SK-N-SH (cell line): ENCODE measurements at regions not wholly inside any gene's neighbourhood (a gene's known extent, or its start where the extent isn't known, plus 50 kb on each side); places are given as distances from the start of the nearest gene placed in this dataset.

Experiments
- CTCF ChIA-PET: fragments of 300-600, 350-600 bp; formaldehyde crosslinking; extraction: SDS; loops from one replicate; lab custom pipeline; 2021; lab: Yijun Ruan, JAX
- POLR2A ChIA-PET: fragments of 350-600 bp; sonication (Branson Sonifier 250); formaldehyde crosslinking; extraction: SDS; loops from one replicate; lab custom pipeline; 2020; ENCODE audit warnings: antibody characterized with exemption, inconsistent platforms; lab: Yijun Ruan, JAX
- DNase-seq: peaks from one replicate; pipeline ENCODE4 v3.0.0; 2012
- H2AFZ ChIP-seq: fragments of 200-600 bp; sonication (generic); 2 replicates; pipeline ENCODE4 v1.8.1; 2016; ENCODE audit warnings: antibody characterized with exemption, mild to moderate bottlenecking, low read depth
- H3F3A ChIP-seq: fragments of 200-600 bp; sonication (generic); replicated peaks from 2 replicates; pipeline ENCODE3; 2016; ENCODE audit warnings: antibody characterized with exemption, mild to moderate bottlenecking; ENCODE audit not compliant: insufficient read depth
- H3K27ac ChIP-seq, 2 experiments: fragments of 200-500 bp in 1 of 2; fragments of 200-600 bp in 1 of 2; sonication (Bioruptor generic) in 1 of 2; sonication (generic), shearing (Covaris generic) in 1 of 2; 2 replicates each; pipeline versions ENCODE4 v1.5.1 to v1.6.1; 2014 to 2016; ENCODE audit warnings: low read depth in 2 of 2, inconsistent platforms in 1 of 2, low read length in 1 of 2, mild to moderate bottlenecking in 1 of 2, mixed read lengths in 1 of 2
- H3K27me3 ChIP-seq: fragments of 200-600 bp; sonication (generic), shearing (Covaris generic); 2 replicates; pipeline ENCODE4 v1.6.1; 2016; ENCODE audit warnings: mixed run types; ENCODE audit not compliant: insufficient read depth
- H3K36me3 ChIP-seq, 2 experiments: fragments of 200-500 bp in 1 of 2; fragments of 200-600 bp in 1 of 2; sonication (Bioruptor generic) in 1 of 2; sonication (generic) in 1 of 2; replicated peaks in 1 of 2; 2 replicates each; pipeline versions ENCODE3 to v1.5.1; 2014 to 2016; ENCODE audit warnings: low read length in 1 of 2, mild to moderate bottlenecking in 1 of 2; ENCODE audit not compliant: insufficient read depth in 2 of 2, control insufficient read depth in 1 of 2
- H3K4me1 ChIP-seq, 2 experiments: fragments of 200-500 bp in 1 of 2; fragments of 200-600 bp in 1 of 2; sonication (Bioruptor generic) in 1 of 2; sonication (generic), shearing (Covaris generic) in 1 of 2; 2 replicates each; pipeline versions ENCODE4 v1.5.1 to v1.6.1; 2014 to 2016; ENCODE audit warnings: low read depth in 1 of 2, low read length in 1 of 2, mixed run types in 1 of 2; ENCODE audit not compliant: insufficient read depth in 2 of 2, control insufficient read depth in 1 of 2
- H3K4me2 ChIP-seq: fragments of 200-600 bp; sonication (generic), shearing (Covaris generic); 2 replicates; pipeline ENCODE4 v1.6.1; 2017; ENCODE audit warnings: mixed run types
- H3K4me3 ChIP-seq, 2 experiments: fragments of 200-500 bp in 1 of 2; fragments of 200-600 bp in 1 of 2; sonication (Bioruptor generic) in 1 of 2; sonication (generic), shearing (Covaris generic) in 1 of 2; 2 replicates each; pipeline versions ENCODE4 v1.5.1 to v1.8.1; 2014 to 2016; ENCODE audit warnings: low read depth in 2 of 2, inconsistent platforms in 1 of 2, low read length in 1 of 2, mild to moderate bottlenecking in 1 of 2, mixed read lengths in 1 of 2, moderate library complexity in 1 of 2
- H3K79me2 ChIP-seq: fragments of 200-600 bp; sonication (generic); 2 replicates; pipeline ENCODE4 v1.8.1; 2017; ENCODE audit warnings: mild to moderate bottlenecking; ENCODE audit not compliant: insufficient read depth
- H3K9ac ChIP-seq: fragments of 200-600 bp; sonication (generic); 2 replicates; pipeline ENCODE4 v1.6.1; 2017; ENCODE audit warnings: mixed run types
- H3K9me2 ChIP-seq: fragments of 200-600 bp; sonication (generic); 2 replicates; pipeline ENCODE4 v1.6.1; 2017; ENCODE audit warnings: mixed run types
- H3K9me3 ChIP-seq: fragments of 200-600 bp; sonication (generic); 2 replicates; pipeline ENCODE4 v1.6.1; 2017; ENCODE audit warnings: mixed run types, mild to moderate bottlenecking, moderate library complexity
- H4K20me1 ChIP-seq: fragments of 200-600 bp; sonication (generic); 2 replicates; pipeline ENCODE4 v1.6.1; 2017; ENCODE audit warnings: mild to moderate bottlenecking, mixed run types; ENCODE audit not compliant: insufficient read depth
- CTCF ChIP-seq: fragments of 200-600 bp; sonication (generic); IDR thresholded peaks from 2 replicates; pipeline ENCODE4 v1.6.1; 2017; ENCODE audit warnings: antibody characterized with exemption, mild to moderate bottlenecking, moderate library complexity
- ELF1 ChIP-seq: IDR thresholded peaks from 2 replicates; pipeline ENCODE4 v1.4.0; 2012
- EZH2phosphoT487 ChIP-seq: fragments of 200-600 bp; sonication (generic); IDR thresholded peaks from 2 replicates; pipeline ENCODE4 v1.6.1; 2017; ENCODE audit warnings: low read depth, mixed run types, mild to moderate bottlenecking, antibody characterized with exemption, moderate library complexity, borderline replicate concordance
- FOSL2 ChIP-seq: IDR thresholded peaks from 2 replicates; pipeline ENCODE4 v1.4.0; 2012; ENCODE audit warnings: low read depth, mild to moderate bottlenecking, moderate library complexity, borderline replicate concordance
- GABPA ChIP-seq: IDR thresholded peaks from 2 replicates; pipeline ENCODE4 v1.4.0; 2012; ENCODE audit warnings: low read depth, mild to moderate bottlenecking
- JUND ChIP-seq: IDR thresholded peaks from 2 replicates; pipeline ENCODE4 v1.4.0; 2012
- MEF2A ChIP-seq: IDR thresholded peaks from 2 replicates; pipeline ENCODE4 v1.4.0; 2012; ENCODE audit warnings: low read depth, borderline replicate concordance
- MXI1 ChIP-seq: IDR thresholded peaks from 2 replicates; pipeline ENCODE4 v1.6.1; 2012; ENCODE audit warnings: mild to moderate bottlenecking, low read depth, low read length, improper control_type of control experiment
- NFIC ChIP-seq: IDR thresholded peaks from 2 replicates; pipeline ENCODE4 v1.4.0; 2012; ENCODE audit warnings: borderline replicate concordance
- NRF1 ChIP-seq: IDR thresholded peaks from 2 replicates; pipeline ENCODE4 v1.6.1; 2012; ENCODE audit warnings: low read depth, mild to moderate bottlenecking, low read length
- RAD21 ChIP-seq: IDR thresholded peaks from 2 replicates; pipeline ENCODE4 v1.6.1; 2012; ENCODE audit warnings: mild to moderate bottlenecking, low read length
- RCOR1 ChIP-seq: fragments of 150-350 bp; IDR thresholded peaks from 2 replicates; pipeline ENCODE4 v1.6.1; 2017; ENCODE audit warnings: antibody characterized with exemption, low read length
- RFX5 ChIP-seq: IDR thresholded peaks from 2 replicates; pipeline ENCODE4 v1.6.1; 2012; ENCODE audit warnings: mild to moderate bottlenecking, improper control_type of control experiment, low read length
- RXRA ChIP-seq: IDR thresholded peaks from 2 replicates; pipeline ENCODE4 v1.4.0; 2012; ENCODE audit warnings: low read depth, mild to moderate bottlenecking, borderline replicate concordance
- SIN3A ChIP-seq: IDR thresholded peaks from 2 replicates; pipeline ENCODE4 v1.6.1; 2012; ENCODE audit warnings: low read depth, mild to moderate bottlenecking, low read length, moderate library complexity, borderline replicate concordance
- SMC3 ChIP-seq: IDR thresholded peaks from 2 replicates; pipeline ENCODE4 v1.6.1; 2012; ENCODE audit warnings: low read depth, low read length, improper control_type of control experiment
- TCF12 ChIP-seq: IDR thresholded peaks from 2 replicates; pipeline ENCODE4 v1.4.0; 2012
- USF1 ChIP-seq: IDR thresholded peaks from 2 replicates; pipeline ENCODE4 v1.4.0; 2012; ENCODE audit warnings: low read depth, borderline replicate concordance
- YY1 ChIP-seq: IDR thresholded peaks from 2 replicates; pipeline ENCODE4 v1.4.0; 2012; ENCODE audit warnings: low read depth, mild to moderate bottlenecking
- WGBS: methylation state at CpG from one replicate; pipeline ENCODE4 v1.1.6; 2017; ENCODE audit warnings: low lambda C conversion rate; 5-methylcytosine and 5-hydroxymethylcytosine counted together
- TF ChIP-seq, protein P1 (sequence below): fragments of 150-350 bp; IDR thresholded peaks from 2 replicates; pipeline ENCODE4 v1.6.1; 2017; ENCODE audit warnings: antibody characterized with exemption, low read length, low read depth, borderline replicate concordance
- TF ChIP-seq, protein P2 (sequence below): IDR thresholded peaks from 2 replicates; pipeline ENCODE4 v1.6.1; 2012; ENCODE audit warnings: mild to moderate bottlenecking, low read depth, low read length, moderate library complexity

DNA sequence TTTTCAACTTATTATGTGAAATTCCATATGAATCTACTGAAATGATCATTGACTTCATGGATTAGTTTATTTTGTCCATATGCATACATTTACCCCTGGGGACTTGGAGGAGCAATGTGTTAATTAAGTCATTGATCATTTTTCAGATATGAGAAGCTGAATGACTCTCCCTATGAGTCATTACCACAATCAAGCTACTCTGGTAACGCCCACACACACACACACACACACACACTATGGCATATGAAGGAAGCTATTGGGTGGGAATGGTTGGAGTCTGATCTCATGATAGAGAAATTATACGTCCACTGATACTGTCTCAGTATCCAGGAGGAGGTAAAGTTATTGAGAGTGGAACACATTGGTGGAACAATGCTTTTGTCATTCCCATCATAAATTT, 528.9 kb downstream of the AGTPBP1 start:
- no peak for DNase-seq
- Histone ChIP-seq H3K9me3 (no peaks in the 10 kb centered on the region), H3K36me3 (no peaks in the 10 kb centered on the region), H4K20me1 (no peaks in the 10 kb centered on the region), H3K4me1 (0 out of 4 replicates have a peak, but pooled peaks cover 0 to 3% of the 10 kb centered on the region in 2 experiments), H3K4me3 (no peak overlapping the region), H3K4me2 (peak overlapping the region; percentile 36; the same call in 1 of the 2 replicates), H3K27me3 (no peaks in the 10 kb centered on the region), H3K9ac (no peak overlapping the region; the same call in 1 of the 2 replicates), H3K9me2 (no peaks in the 10 kb centered on the region), H2AFZ (no peak overlapping the region), H3K79me2 (no peaks in the 10 kb centered on the region), H3F3A (peaks cover 3% of the 10 kb centered on the region), H3K27ac (peak overlapping the region in 1 of 2 experiments; percentile 68; a peak in 2 of 4 replicates)
- ChIA-PET POLR2A (no interaction called here), CTCF (no interaction called here)
- 9% methylated on average over 2 of the region's 2 CpGs for WGBS
- TF ChIP-seq NFIC (no peak), MEF2A (no peak), RFX5 (no peak), ELF1 (no peak), TCF12 (peak; percentile 22; the same call in 1 of the 2 replicates), FOSL2 (peak; percentile 42; the same call in 1 of the 2 replicates), JUND (peak; percentile 27; the same call in 1 of the 2 replicates), RCOR1 (no peak), YY1 (no peak), GABPA (no peak), MXI1 (no peak)
- TF ChIP-seq, protein P1, sequence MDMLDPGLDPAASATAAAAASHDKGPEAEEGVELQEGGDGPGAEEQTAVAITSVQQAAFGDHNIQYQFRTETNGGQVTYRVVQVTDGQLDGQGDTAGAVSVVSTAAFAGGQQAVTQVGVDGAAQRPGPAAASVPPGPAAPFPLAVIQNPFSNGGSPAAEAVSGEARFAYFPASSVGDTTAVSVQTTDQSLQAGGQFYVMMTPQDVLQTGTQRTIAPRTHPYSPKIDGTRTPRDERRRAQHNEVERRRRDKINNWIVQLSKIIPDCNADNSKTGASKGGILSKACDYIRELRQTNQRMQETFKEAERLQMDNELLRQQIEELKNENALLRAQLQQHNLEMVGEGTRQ = no peak
- TF ChIP-seq, protein P2, sequence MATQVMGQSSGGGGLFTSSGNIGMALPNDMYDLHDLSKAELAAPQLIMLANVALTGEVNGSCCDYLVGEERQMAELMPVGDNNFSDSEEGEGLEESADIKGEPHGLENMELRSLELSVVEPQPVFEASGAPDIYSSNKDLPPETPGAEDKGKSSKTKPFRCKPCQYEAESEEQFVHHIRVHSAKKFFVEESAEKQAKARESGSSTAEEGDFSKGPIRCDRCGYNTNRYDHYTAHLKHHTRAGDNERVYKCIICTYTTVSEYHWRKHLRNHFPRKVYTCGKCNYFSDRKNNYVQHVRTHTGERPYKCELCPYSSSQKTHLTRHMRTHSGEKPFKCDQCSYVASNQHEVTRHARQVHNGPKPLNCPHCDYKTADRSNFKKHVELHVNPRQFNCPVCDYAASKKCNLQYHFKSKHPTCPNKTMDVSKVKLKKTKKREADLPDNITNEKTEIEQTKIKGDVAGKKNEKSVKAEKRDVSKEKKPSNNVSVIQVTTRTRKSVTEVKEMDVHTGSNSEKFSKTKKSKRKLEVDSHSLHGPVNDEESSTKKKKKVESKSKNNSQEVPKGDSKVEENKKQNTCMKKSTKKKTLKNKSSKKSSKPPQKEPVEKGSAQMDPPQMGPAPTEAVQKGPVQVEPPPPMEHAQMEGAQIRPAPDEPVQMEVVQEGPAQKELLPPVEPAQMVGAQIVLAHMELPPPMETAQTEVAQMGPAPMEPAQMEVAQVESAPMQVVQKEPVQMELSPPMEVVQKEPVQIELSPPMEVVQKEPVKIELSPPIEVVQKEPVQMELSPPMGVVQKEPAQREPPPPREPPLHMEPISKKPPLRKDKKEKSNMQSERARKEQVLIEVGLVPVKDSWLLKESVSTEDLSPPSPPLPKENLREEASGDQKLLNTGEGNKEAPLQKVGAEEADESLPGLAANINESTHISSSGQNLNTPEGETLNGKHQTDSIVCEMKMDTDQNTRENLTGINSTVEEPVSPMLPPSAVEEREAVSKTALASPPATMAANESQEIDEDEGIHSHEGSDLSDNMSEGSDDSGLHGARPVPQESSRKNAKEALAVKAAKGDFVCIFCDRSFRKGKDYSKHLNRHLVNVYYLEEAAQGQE = no peak

- no peaks in the 10 kb centered on the region for H4K20me1 ChIP-seq
- no peak overlapping the region for H3K4me3 ChIP-seq
- H3K36me3 ChIP-seq = no peaks in the 10 kb centered on the region
- peaks cover 3% of the 10 kb centered on the region for H3F3A ChIP-seq
- DNase-seq = no peak
- CTCF ChIA-PET = no interaction called here
- no peaks in the 10 kb centered on the region for H3K9me2 ChIP-seq
- no peaks in the 10 kb centered on the region for H3K27me3 ChIP-seq
- 5% methylated on average over 4 of the region's 4 CpGs for WGBS
- POLR2A ChIA-PET = no interaction called here
- H3K4me2 ChIP-seq = peak overlapping the region; percentile 36; the same call in 1 of the 2 replicates
- H3K9ac ChIP-seq = no peak overlapping the region; the same call in 1 of the 2 replicates
- H3K79me2 ChIP-seq = no peaks in the 10 kb centered on the region
- H3K9me3 ChIP-seq = no peaks in the 10 kb centered on the region
- H3K27ac ChIP-seq = peak overlapping the region in 1 of 2 experiments; percentile 68; a peak in 2 of 4 replicates
- H3K4me1 ChIP-seq = 0 out of 4 replicates have a peak, but pooled peaks cover 0 to 3% of the 10 kb centered on the region in 2 experiments
- no peak overlapping the region for H2AFZ ChIP-seq
- TF ChIP-seq NFIC (no peak), USF1 (no peak), SMC3 (no peak), TCF12 (no peak), EZH2phosphoT487 (no peak), NRF1 (no peak), RXRA (no peak), CTCF (no peak), MEF2A (no peak), RAD21 (no peak), SIN3A (no peak), RFX5 (no peak)
- TF ChIP-seq, protein P1 = no peak
Measured at GRCh38 chr9:85212209-85212608, 529.5 kb downstream of the AGTPBP1 start.
